NCI-H2107 treated with DMSO at 0.1 percent for 48 hours (cell line): ENCODE measurements at regions not wholly inside any gene's neighbourhood (a gene's known extent, or its start where the extent isn't known, plus 50 kb on each side); places are given as distances from the start of the nearest gene placed in this dataset.

Experiments
- DNase-seq: peaks from one replicate; lab custom pipeline; 2025; ENCODE audit not compliant: unreplicated experiment; lab: John Stamatoyannopoulos, UW

GRCh38 chr3:132236701-132237651 is 80.2 kb upstream of the ACP3 start:
- no peak for DNase-seq

- no peak for DNase-seq
These were observed 79.6 kb upstream of the ACP3 start for GRCh38 chr3:132237652-132238032.

GRCh38 chr3:132239587-132239986 is 77.6 kb upstream of the ACP3 start:
- DNase-seq = no peak

GRCh38 chr3:132241776-132242514 is 75.3 kb upstream of the ACP3 start:
- no peak for DNase-seq

- no peak for DNase-seq
These were observed 74.4 kb upstream of the ACP3 start for GRCh38 chr3:132242790-132243189.

- DNase-seq = no peak
These were observed 71.6 kb upstream of the ACP3 start for GRCh38 chr3:132245552-132246142.

GRCh38 chr3:132246212-132246611 is 71.0 kb upstream of the ACP3 start:
- no peak for DNase-seq

- DNase-seq = no peak
These were observed 70.0 kb upstream of the ACP3 start for GRCh38 chr3:132247211-132247610.

GRCh38 chr3:132248490-132248889 is 68.7 kb upstream of the ACP3 start:
- no peak for DNase-seq

- peak; percentile 39 for DNase-seq
These were observed 63.8 kb upstream of the ACP3 start for GRCh38 chr3:132253262-132253878.

- no peak for DNase-seq
These were observed 63.0 kb upstream of the ACP3 start for GRCh38 chr3:132254076-132254755.

GRCh38 chr3:132255041-132255745 is 62.0 kb upstream of the ACP3 start:
- DNase-seq = no peak

GRCh38 chr3:132256989-132257388 is 60.2 kb upstream of the ACP3 start:
- peak; percentile 26 for DNase-seq

- no peak for DNase-seq
These were observed 55.7 kb upstream of the ACP3 start for GRCh38 chr3:132261506-132261905.

GRCh38 chr3:132262305-132262704 is 54.9 kb upstream of the ACP3 start:
- no peak for DNase-seq

GRCh38 chr3:132262956-132263355 is 54.3 kb upstream of the ACP3 start:
- DNase-seq = no peak

GRCh38 chr3:132265028-132265427 is 52.2 kb upstream of the ACP3 start:
- DNase-seq = no peak

GRCh38 chr3:132265488-132265887 is 51.7 kb upstream of the ACP3 start:
- DNase-seq = no peak

GRCh38 chr3:132267391-132267993 is 49.7 kb upstream of the ACP3 start:
- DNase-seq = no peak
